Muscle of leg (tissue), 3 donors: ENCODE measurements at regions not wholly inside any gene's neighbourhood (a gene's known extent, or its start where the extent isn't known, plus 50 kb on each side); places are given as distances from the start of the nearest gene placed in this dataset.

Experiments used
- DNase-seq: peaks from one replicate; pipeline ENCODE4 v3.0.0; 2013
- H3K27ac ChIP-seq: one replicate; pipeline ENCODE4 v1.5.1; 2013; ENCODE audit warnings: mild to moderate bottlenecking, low read length, control low read depth
- H3K27me3 ChIP-seq: one replicate; pipeline ENCODE4 v1.6.1; 2013; ENCODE audit warnings: low read length; ENCODE audit not compliant: control insufficient read depth, insufficient read depth
- H3K36me3 ChIP-seq: one replicate; pipeline ENCODE4 v1.6.1; 2013; ENCODE audit warnings: low read length; ENCODE audit not compliant: control insufficient read depth, insufficient read depth
- H3K4me1 ChIP-seq: one replicate; pipeline ENCODE4 v1.6.1; 2013; ENCODE audit warnings: low read length; ENCODE audit not compliant: control insufficient read depth, insufficient read depth
- H3K4me3 ChIP-seq: one replicate; pipeline ENCODE4 v1.5.1; 2013; ENCODE audit warnings: low read length, control low read depth
- H3K9me3 ChIP-seq: replicated peaks from 2 replicates; pipeline ENCODE4 v1.6.1; 2013; ENCODE audit warnings: low read depth, low read length; ENCODE audit not compliant: control insufficient read depth
- WGBS: methylation state at CpG from one replicate; pipeline ENCODE4 v1.1.5; 2013; ENCODE audit warnings: missing lambda C conversion rate; ENCODE audit not compliant: insufficient coverage; 5-methylcytosine and 5-hydroxymethylcytosine counted together

DNA sequence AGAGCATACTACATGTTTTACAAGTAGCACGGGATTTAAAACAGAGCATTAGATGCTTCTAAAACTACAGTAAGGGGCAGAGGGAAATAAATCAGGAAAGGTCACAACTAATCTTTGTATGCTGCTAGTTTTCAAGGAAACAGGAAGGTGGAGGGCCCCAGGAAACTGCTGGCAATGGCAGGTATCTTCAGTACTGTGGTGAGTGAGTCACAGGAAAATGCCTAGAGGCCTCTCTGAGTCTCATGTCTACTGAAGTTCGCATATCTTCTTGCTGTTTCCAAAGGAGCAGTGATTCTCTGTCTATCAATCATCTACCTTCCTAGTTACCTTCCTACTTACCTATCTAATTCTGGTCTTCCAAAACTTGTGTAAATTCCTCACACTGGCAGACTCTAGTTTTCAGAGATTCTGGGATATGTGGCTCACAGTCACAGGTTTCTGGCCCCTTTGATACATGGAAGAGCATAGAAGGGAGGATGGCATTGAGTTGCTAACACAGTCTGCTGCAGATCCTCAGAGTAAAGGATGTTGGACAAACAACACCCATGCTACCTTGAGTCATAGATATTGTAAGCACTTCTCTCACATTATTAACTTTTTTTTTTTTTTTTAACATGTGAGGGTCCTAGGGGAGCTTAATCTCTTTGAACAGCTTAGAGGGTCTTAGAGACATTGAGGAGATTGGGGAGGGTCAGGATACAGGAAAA is 58.8 kb upstream of the SYN3 start:
- WGBS, result 38% methylated on average over 1 of the region's 2 CpGs

DNA sequence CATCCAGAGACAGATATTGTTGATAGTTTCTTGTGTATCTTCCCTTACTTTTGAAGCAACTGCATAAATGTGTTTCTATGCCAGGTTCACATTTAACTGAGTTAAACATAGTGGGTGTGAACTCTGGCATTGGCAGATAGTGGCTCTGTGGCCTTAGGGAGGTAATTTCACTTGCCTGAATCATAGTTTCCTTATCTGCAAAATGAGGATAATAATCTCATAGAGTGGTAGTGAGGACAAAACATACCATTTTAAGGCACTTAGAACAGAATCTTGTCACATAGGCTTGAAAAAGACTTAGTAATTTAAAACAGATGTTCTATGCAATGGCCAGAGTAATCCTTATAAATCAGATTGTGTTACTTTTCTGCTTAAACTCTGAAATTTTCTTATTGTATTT is 56.4 kb upstream of the SYN3 start:
- peaks cover 4% of the 10 kb centered on the region for H3K4me1 ChIP-seq
- no peak for DNase-seq
- H3K27ac ChIP-seq, result no peak overlapping the region
- no peaks in the 10 kb centered on the region for H3K27me3 ChIP-seq
- no peak overlapping the region for H3K4me3 ChIP-seq
- H3K9me3 ChIP-seq, result no peaks in the 10 kb centered on the region
- H3K36me3 ChIP-seq, result no peaks in the 10 kb centered on the region

More for the DNA sequence above, 58.8 kb upstream of the SYN3 start:
- DNase-seq, result no peak
- Histone ChIP-seq H3K4me1 (peaks cover 4% of the 10 kb centered on the region), H3K36me3 (no peaks in the 10 kb centered on the region), H3K4me3 (no peak overlapping the region), H3K27me3 (no peaks in the 10 kb centered on the region), H3K27ac (no peak overlapping the region), H3K9me3 (no peaks in the 10 kb centered on the region)

DNA sequence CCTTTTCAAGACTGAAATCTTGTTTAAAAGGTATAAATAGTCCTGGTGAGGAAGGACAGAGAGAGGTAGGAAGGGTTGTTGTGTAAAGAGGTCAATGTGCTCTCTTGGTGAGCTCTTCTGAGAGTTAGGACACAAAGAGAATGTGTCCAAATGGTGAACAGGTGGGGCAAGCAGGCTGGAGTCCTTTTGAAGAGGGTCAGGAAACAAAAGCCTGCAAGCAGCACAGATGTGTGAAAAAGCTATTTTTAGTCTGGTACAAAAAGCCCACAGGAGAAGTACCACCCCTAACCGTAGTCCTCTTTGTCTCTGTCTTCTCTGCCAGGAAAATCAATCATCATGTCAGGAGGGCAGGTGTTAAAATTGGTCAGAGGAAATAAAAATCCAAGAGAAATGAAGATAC is 54.4 kb upstream of the SYN3 start:
- Histone ChIP-seq H3K9me3 (no peaks in the 10 kb centered on the region), H3K27me3 (no peaks in the 10 kb centered on the region), H3K4me3 (no peak overlapping the region), H3K27ac (no peak overlapping the region), H3K36me3 (no peaks in the 10 kb centered on the region), H3K4me1 (peaks cover 4% of the 10 kb centered on the region)
- no peak for DNase-seq
- WGBS, result no CpG with 5 or more reads among the region's 1 CpG

DNA sequence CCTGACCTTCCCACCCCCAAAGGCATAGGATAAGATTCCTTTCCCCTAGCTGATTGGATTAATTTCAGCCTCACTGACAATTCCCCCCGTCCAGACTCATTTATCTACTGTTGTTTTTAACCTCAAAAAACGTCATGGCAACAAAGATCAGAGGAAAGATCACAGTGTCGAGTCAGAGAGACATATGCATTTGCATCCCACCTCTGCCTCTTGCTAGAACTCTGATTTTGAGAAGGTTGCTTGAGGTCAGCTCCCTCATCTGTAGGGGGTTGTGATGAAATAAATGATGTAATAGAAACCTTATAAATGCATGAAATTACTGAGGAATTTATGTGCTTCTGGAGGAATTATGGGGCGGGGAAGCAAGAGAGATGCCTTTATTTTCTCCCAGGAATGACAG is 53.3 kb upstream of the SYN3 start:
- H3K27me3 ChIP-seq, result no peaks in the 10 kb centered on the region
- H3K36me3 ChIP-seq, result no peaks in the 10 kb centered on the region
- no peak overlapping the region for H3K27ac ChIP-seq
- H3K4me1 ChIP-seq, result peaks cover 4% of the 10 kb centered on the region
- no peak for DNase-seq
- 0% methylated on average over 1 of the region's 4 CpGs for WGBS
- H3K4me3 ChIP-seq, result no peak overlapping the region
- H3K9me3 ChIP-seq, result no peaks in the 10 kb centered on the region

DNA sequence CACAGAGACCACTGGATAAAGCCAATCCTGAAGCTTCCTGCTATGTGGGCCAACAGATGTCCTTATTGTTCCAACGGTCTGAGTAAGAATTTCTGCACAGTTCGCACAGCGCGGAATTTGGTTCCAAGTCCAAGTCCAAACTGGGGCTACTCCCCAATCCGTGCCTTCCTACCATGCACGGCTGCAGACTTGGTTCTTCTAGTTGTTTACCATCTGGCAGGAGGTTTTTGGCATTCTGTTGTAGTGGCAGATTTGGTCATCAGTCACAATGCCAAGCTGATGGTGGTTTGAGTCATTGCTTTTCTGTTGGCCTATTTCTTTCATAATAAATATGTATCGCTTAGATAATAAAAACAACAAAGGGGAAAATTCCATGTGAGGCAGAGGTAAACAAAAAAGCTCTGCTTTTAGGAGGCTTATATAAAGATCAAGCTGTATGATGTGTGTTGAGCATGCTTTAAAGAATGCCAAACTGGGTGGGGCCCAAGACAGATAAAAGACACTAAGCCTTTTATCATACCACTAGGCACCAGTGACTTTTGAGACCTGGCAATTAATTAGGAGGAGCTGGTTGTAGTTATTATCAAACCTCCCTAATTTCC is 52.5 kb upstream of the SYN3 start:
- peaks cover 4% of the 10 kb centered on the region for H3K4me1 ChIP-seq
- no peak for DNase-seq
- H3K27me3 ChIP-seq, result peaks cover under 1% of the 10 kb centered on the region
- H3K9me3 ChIP-seq, result no peaks in the 10 kb centered on the region
- no peaks in the 10 kb centered on the region for H3K36me3 ChIP-seq
- 67% methylated on average over 4 of the region's 7 CpGs for WGBS
- H3K27ac ChIP-seq, result no peak overlapping the region
- H3K4me3 ChIP-seq, result no peak overlapping the region

DNA sequence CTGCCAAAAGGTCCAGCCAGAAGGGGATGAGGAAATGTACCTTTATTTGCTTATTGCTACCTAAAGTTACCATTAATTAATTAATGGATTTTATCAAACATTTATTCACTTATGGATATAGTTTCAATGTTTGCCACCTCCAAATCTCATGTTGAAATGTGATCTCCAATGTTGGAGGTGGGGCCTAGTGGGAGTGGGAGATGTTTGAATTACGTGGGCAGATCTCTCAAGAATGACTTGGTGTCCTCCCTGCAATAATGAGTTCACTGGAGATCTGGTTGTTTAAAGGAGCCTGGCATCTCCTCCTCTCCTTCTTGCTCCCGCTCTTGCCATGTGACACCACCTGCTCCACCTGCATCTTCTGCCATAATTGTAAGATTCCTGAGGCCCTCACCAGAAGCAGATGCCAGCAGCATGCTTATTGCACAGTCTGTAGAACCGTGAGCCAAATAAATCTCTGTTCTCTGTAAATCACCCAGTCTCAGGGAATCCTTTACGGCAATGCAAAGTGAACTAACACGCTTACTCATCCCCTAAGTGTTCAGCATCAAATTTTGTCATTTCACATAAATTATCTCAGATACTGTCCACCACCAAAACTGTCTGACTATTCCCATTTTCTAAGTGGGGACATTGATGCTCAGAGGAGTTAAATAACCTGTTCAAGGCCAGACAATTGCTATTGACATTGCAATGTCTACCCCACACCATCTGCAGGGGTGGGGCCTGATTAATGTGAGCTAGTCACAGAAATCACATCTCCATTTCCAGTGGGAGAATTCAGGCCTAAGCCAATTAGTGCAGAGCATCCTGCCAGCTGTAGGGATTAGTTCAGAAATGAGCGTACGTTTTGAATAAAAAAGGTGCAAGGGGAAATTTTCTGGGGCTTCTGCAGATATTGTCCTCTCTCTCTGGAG is 51.6 kb upstream of the SYN3 start:
- no peak overlapping the region for H3K4me3 ChIP-seq
- H3K27ac ChIP-seq, result no peak overlapping the region
- H3K36me3 ChIP-seq, result no peaks in the 10 kb centered on the region
- 40% methylated on average over 5 of the region's 7 CpGs for WGBS
- no peak for DNase-seq
- H3K4me1 ChIP-seq, result peaks cover 4% of the 10 kb centered on the region
- no peaks in the 10 kb centered on the region for H3K9me3 ChIP-seq
- peaks cover 2% of the 10 kb centered on the region for H3K27me3 ChIP-seq

DNA sequence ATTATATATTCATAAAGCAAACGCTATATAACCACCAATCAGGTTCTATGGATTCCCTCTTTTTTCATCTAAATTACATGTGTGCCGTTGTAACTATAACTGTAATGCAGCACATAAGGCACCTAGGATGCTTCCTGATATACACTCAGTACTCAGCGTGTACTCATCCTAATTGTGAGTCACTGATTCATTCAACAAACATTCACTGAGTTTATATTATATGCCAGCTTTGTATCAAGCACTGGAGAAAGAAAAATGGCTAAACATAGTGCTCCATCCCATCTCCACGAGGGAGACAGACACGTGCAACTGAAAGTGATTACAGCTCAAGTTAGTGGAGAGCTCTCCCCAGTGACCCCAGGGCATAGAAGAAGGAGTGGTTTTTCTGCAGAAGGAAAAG is 49.9 kb upstream of the SYN3 start:
- Histone ChIP-seq H3K9me3 (no peaks in the 10 kb centered on the region), H3K4me3 (no peak overlapping the region), H3K4me1 (peaks cover 4% of the 10 kb centered on the region), H3K36me3 (no peaks in the 10 kb centered on the region), H3K27me3 (peaks cover 2% of the 10 kb centered on the region), H3K27ac (no peak overlapping the region)
- WGBS, result 39% methylated on average over 4 of the region's 5 CpGs
- no peak for DNase-seq
